MM.1S (cell line): ENCODE measurements at regions not wholly inside any gene's neighbourhood (a gene's known extent, or its start where the extent isn't known, plus 50 kb on each side); places are given as distances from the start of the nearest gene placed in this dataset.

ENCODE experiments used
- CTCF ChIP-seq: fragments of 300-600 bp; sonication (generic); IDR thresholded peaks from 2 replicates; pipeline ENCODE4 v1.5.1; 2016; ENCODE audit warnings: antibody characterized with exemption, low read length, mixed read lengths
- EZH2 ChIP-seq: fragments of 300-600 bp; sonication (generic); optimal IDR thresholded peaks from 2 replicates; pipeline ENCODE3; 2017; ENCODE audit warnings: low read depth, mild to moderate bottlenecking, antibody characterized with exemption, low read length, mixed read lengths
- EZH2phosphoT487 ChIP-seq: fragments of 300-600 bp; sonication (generic); IDR thresholded peaks from 2 replicates; pipeline ENCODE4 v1.6.1; 2018; ENCODE audit warnings: antibody characterized with exemption, low read length

DNA sequence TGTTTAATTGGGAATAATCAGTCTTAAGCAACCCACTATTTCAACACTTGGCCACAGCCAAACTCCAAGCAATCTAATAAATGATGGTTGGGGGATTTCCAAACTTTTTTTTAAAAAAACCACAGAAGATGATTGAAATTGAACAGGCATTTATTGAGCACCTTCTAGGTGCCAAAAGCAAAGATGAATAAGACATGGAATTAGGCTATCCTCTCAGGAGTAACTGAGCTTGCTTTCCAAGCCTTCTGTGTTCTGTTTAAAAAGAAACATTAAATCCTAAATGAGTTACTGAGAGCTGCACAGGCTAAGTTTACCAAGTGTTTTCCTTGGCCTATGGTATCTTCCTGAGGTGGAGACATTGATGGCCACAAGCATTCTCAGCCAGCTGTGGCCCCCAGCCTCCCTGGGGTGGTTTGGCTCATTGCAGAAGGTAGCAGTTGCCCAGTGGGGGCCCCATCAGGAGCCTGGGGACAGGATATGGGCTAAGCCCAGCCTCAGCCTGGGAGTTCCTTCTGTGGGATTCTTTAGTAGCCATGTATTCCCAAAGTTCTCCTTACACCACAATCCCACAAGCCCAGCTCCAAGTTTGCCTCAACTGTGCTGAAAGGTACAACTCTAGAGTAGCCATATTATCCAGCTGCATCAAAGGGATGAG lies 174.3 kb downstream of the C1D start:
- no peak for TF ChIP-seq CTCF
- TF ChIP-seq EZH2, result no peak
- TF ChIP-seq EZH2phosphoT487, result no peak
